ENCODE measurements at regions not wholly inside any gene's neighbourhood (a gene's known extent, or its start where the extent isn't known, plus 50 kb on each side); places are given as distances from the start of the nearest gene placed in this dataset.

GRCh38 chr11:42465623-42466022 is 846.2 kb upstream of the API5 start:
- intact Hi-C loops (cut with micrococcal nuclease; ENCODE audit: unreplicated experiment): no loop called here
- 0% methylated on average over 2 of the region's 2 CpGs for WGBS (ENCODE audit: low lambda C conversion rate)
- H3K4me1 ChIP-seq (ENCODE audit: insufficient read depth, low read length): no peaks in the 10 kb centered on the region
- BruUV-seq (replicated peaks): no TSS peak
- no peak overlapping the region for H3K9ac ChIP-seq (ENCODE audit: insufficient read depth, low read depth, low read length)
- H4K20me1 ChIP-seq (ENCODE audit: insufficient read depth, low read length): no peaks in the 10 kb centered on the region
- no peaks in the 10 kb centered on the region for H3K79me2 ChIP-seq (ENCODE audit: insufficient read depth, low read length)
- no peak overlapping the region for H3K27ac ChIP-seq (ENCODE audit: extremely low read length, insufficient read depth, low read length)
- ChIA-PET CTCF (ENCODE audit: low intra/inter-chr PET ratio, low total read pairs) (no interaction called here), POLR2A (no interaction called here)
- H3K4me3 ChIP-seq (replicated peaks in 1 of 3; ENCODE audit: insufficient read depth in 1 of 3, low read depth in 2 of 3, low read length in 3 of 3): no peak overlapping the region
- DNase-seq (ENCODE audit: low spot score) (no peak), ATAC-seq (no peak), FAIRE-seq (no peak)
- H2AFZ ChIP-seq (ENCODE audit: low read length): no peak overlapping the region
- no peaks in the 10 kb centered on the region for H3K36me3 ChIP-seq (replicated peaks in 1 of 2; ENCODE audit: control insufficient read depth in 1 of 2, insufficient read depth in 2 of 2, low read length in 2 of 2)
- in situ Hi-C loops (cut with HindIII; ENCODE audit: extremely low pct_ligation_motif_present, low pct_unique_long_range_greater_than_20kb): no loop called here
- no peak overlapping the region for H3K4me2 ChIP-seq (ENCODE audit: low read depth, low read length)
- no peaks in the 10 kb centered on the region; a peak in 1 of 5 replicates for H3K27me3 ChIP-seq (ENCODE audit: control insufficient read depth in 1 of 2, insufficient read depth in 2 of 2, low read length in 2 of 2)
- H3K9me3 ChIP-seq (ENCODE audit: low read length): peaks cover 68% of the 10 kb centered on the region
- TF ChIP-seq ZBTB39 (CRISPR knock-in tag; IDR thresholded peaks at IDR 0.05) (no peak), ZNF142 (CRISPR knock-in tag; IDR thresholded peaks at IDR 0.05) (no peak), ZNF776 (CRISPR knock-in tag; IDR thresholded peaks at IDR 0.05) (no peak), GZF1 (CRISPR knock-in tag; IDR thresholded peaks at IDR 0.05) (no peak), NAIF1 (CRISPR knock-in tag; IDR thresholded peaks at IDR 0.05; ENCODE audit: borderline replicate concordance) (no peak), PRPF4 (IDR thresholded peaks at IDR 0.05; ENCODE audit: low read depth, low read length, poor library complexity, severe bottlenecking) (no peak), JUND (CRISPR knock-in tag; IDR thresholded peaks at IDR 0.05) (no peak), ZFP82 (CRISPR knock-in tag; IDR thresholded peaks at IDR 0.05; ENCODE audit: borderline replicate concordance) (no peak), STAT6 (CRISPR knock-in tag; IDR thresholded peaks at IDR 0.05; ENCODE audit: borderline replicate concordance) (no peak), ZNF207 (IDR thresholded peaks at IDR 0.05; ENCODE audit: borderline replicate concordance) (no peak), ZNF121 (CRISPR knock-in tag; IDR thresholded peaks at IDR 0.05) (no peak), ZBTB42 (CRISPR knock-in tag; IDR thresholded peaks at IDR 0.05) (no peak), ZFX (CRISPR knock-in tag; IDR thresholded peaks at IDR 0.05; ENCODE audit: low read depth) (no peak), HNRNPLL (IDR thresholded peaks at IDR 0.05; ENCODE audit: low read depth, low read length, poor library complexity, severe bottlenecking) (no peak)
